ENCODE measurements at regions not wholly inside any gene's neighbourhood (a gene's known extent, or its start where the extent isn't known, plus 50 kb on each side); places are given as distances from the start of the nearest gene placed in this dataset.

GRCh38 chr4:155515444-155516075, 138.8 kb upstream of the MAP9 start (continued):
- TF ChIP-seq PYGO2 (tag; IDR thresholded peaks at IDR 0.05): no peak
- no peak for TF ChIP-seq FOXO4 (CRISPR knock-in tag; IDR thresholded peaks at IDR 0.05)

DNA sequence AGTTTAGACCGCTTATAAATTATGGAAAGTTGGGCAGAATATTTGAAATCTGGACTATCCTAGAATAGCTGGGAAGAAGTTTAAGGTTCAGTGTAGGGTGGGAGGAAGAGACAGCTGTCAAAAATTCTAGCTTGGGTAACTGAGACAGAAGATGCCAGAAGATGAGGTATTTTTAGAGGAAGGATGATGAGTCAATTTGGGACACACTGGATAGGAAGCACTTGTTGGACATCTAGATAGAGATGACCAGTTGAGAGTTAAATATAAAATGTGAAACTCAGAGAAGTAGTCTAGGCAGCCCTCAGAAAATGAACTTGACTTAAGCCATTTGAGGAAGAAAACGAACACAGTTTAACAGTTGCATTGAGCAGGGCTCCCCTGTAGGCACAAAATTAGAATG, 137.9 kb upstream of the MAP9 start:
- Histone ChIP-seq H3K36me3 (ENCODE audit: control insufficient read depth, insufficient read depth, low read length) (no peaks in the 10 kb centered on the region), H3K4me2 (ENCODE audit: insufficient read depth, low read length) (no peak overlapping the region), H3K79me2 (ENCODE audit: control insufficient read depth, insufficient read depth, low read length) (no peaks in the 10 kb centered on the region), H3K27ac (ENCODE audit: extremely low read depth, low read depth, low read length) (no peak overlapping the region), H3K4me3 (no peak overlapping the region), H3K9ac (ENCODE audit: insufficient read depth in 1 of 2, low read depth in 2 of 2, low read length in 2 of 2) (no peak overlapping the region), H3K9me1 (ENCODE audit: control insufficient read depth, insufficient read depth, low read length) (no peaks in the 10 kb centered on the region), H2AFZ (ENCODE audit: low read depth, low read length) (no peak overlapping the region), H3K4me1 (replicated peaks in 1 of 2; ENCODE audit: control insufficient read depth in 2 of 2, insufficient read depth in 2 of 2, low read length in 2 of 2) (no peaks in the 10 kb centered on the region), H4K20me1 (replicated peaks; ENCODE audit: control insufficient read depth, insufficient read depth, low read length) (no peaks in the 10 kb centered on the region), H3K9me3 (replicated peaks; ENCODE audit: control insufficient read depth, insufficient read depth, low read depth, low read length) (no peaks in the 10 kb centered on the region; the same call in 1 of the 2 replicates), H3K27me3 (ENCODE audit: control insufficient read depth in 2 of 2, insufficient read depth in 2 of 2, low read length in 2 of 2) (no peaks in the 10 kb centered on the region)
- in situ Hi-C loops (cut with MboI): no loop called here
- CTCF ChIA-PET (ENCODE audit: low intra/inter-chr PET ratio): no interaction called here
- POLR2A ChIA-PET: no interaction called here
- no peak for TF ChIP-seq ZNF224 (CRISPR knock-in tag; IDR thresholded peaks at IDR 0.05)
- no peak for TF ChIP-seq RFX1 (IDR thresholded peaks at IDR 0.05)
- TF ChIP-seq SPI1 (IDR thresholded peaks at IDR 0.05; ENCODE audit: borderline replicate concordance, low read depth, low read length): no peak
- TF ChIP-seq, protein P1, sequence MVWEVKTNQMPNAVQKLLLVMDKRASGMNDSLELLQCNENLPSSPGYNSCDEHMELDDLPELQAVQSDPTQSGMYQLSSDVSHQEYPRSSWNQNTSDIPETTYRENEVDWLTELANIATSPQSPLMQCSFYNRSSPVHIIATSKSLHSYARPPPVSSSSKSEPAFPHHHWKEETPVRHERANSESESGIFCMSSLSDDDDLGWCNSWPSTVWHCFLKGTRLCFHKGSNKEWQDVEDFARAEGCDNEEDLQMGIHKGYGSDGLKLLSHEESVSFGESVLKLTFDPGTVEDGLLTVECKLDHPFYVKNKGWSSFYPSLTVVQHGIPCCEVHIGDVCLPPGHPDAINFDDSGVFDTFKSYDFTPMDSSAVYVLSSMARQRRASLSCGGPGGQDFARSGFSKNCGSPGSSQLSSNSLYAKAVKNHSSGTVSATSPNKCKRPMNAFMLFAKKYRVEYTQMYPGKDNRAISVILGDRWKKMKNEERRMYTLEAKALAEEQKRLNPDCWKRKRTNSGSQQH (CRISPR knock-in tag; IDR thresholded peaks at IDR 0.05): no peak
- no peak for TF ChIP-seq STAT5B (CRISPR knock-in tag; IDR thresholded peaks at IDR 0.05)
- TF ChIP-seq SMAD1 (IDR thresholded peaks at IDR 0.05; ENCODE audit: low read depth, low read length, partially characterized antibody): no peak
- no peak for TF ChIP-seq ZNF695 (CRISPR knock-in tag; IDR thresholded peaks at IDR 0.05)
- TF ChIP-seq PHF20 (IDR thresholded peaks at IDR 0.05; ENCODE audit: partially characterized antibody): no peak
- TF ChIP-seq ZFP30 (CRISPR knock-in tag; IDR thresholded peaks at IDR 0.05; ENCODE audit: borderline replicate concordance): no peak
- no peak for TF ChIP-seq ZNF124 (CRISPR knock-in tag; IDR thresholded peaks at IDR 0.05)
- TF ChIP-seq MAFK (IDR thresholded peaks at IDR 0.05; ENCODE audit: low read length): no peak
- BruUV-seq (replicated peaks): no TSS peak
- FAIRE-seq (no peak), DNase-seq (ENCODE audit: extremely low read depth in 1 of 4, low spot score in 3 of 4) (no peak), ATAC-seq (no peak)
- 0% methylated on average over 2 of the region's 2 CpGs for WGBS (ENCODE audit: insufficient coverage, low coverage, missing lambda C conversion rate)
- intact Hi-C loops (cut with micrococcal nuclease): no loop called here

Data from K562 (cell line).